ENCODE measurements at regions not wholly inside any gene's neighbourhood (a gene's known extent, or its start where the extent isn't known, plus 50 kb on each side); places are given as distances from the start of the nearest gene placed in this dataset.

DNA sequence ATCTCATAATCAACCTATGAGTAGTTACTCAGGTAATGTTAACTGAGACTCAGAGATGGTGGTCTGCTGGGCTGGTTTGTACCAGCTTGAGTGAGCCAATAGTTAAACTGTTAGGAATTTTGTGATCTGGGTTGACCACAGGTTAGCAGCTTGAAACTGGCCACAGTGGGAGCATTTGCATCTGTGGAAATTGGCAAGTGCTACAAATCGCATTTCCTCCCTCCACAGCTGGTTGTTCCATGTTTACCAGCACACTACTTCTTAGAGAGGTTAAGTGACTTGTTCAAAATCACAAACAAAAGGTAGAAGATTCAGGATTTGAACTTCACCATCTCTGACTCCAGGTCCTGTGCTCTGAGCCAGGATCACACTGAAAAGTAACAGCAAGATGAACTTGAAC is 446.9 kb upstream of the CLINT1 start:
- Mint-ChIP-seq H3K27ac (no peak overlapping the region), H3K27me3 (ENCODE audit: low read depth) (no peaks in the 10 kb centered on the region; the same call in 1 of the 2 replicates), H3K36me3 (no peaks in the 10 kb centered on the region), H3K4me1 (peaks cover 20% of the 10 kb centered on the region), H3K9me3 (peaks cover 4% of the 10 kb centered on the region; the same call in 1 of the 2 replicates), H3K4me3 (no peak overlapping the region)
- DNase-seq (ENCODE audit: low spot score), result no peak
- CTCF ChIA-PET, result interaction anchor here (0.7 kb wide), 2 partner anchors 89 to 280 kb away, joined by 3 read pairs; no protein-coding TSS in a partner anchor
- TF ChIP-seq ETV6 (CRISPR knock-in tag; IDR thresholded peaks at IDR 0.05), result no peak
- no peak for ATAC-seq
- POLR2A ChIA-PET, result no interaction called here

DNA sequence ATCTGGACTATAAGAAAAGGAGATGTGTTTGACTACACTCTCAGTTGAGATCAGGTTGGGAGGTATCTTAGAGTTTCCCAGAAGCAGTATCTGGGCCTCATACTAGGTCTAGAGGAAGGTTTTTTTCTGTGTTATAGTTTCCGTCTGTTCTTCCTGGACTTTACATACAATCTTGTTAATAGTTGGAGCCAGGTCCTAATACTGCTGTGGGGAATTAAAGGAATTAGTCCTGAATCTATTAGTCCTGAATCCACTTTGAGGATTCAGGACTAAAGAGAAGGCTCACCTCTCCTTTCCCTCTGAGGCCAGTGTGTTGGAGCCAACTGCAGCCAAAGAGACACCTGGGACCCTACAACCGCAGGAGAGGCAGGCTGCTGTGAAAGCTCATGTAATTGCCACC is 445.7 kb upstream of the CLINT1 start:
- ChIA-PET CTCF (no interaction called here), POLR2A (no interaction called here)
- no peaks in the 10 kb centered on the region; the same call in 1 of the 2 replicates for H3K27me3 Mint-ChIP-seq (ENCODE audit: low read depth)
- TF ChIP-seq JAZF1 (CRISPR knock-in tag; IDR thresholded peaks at IDR 0.05), result no peak
- no peak for TF ChIP-seq SMAD4 (CRISPR knock-in tag; IDR thresholded peaks at IDR 0.05)
- TF ChIP-seq, protein P1, sequence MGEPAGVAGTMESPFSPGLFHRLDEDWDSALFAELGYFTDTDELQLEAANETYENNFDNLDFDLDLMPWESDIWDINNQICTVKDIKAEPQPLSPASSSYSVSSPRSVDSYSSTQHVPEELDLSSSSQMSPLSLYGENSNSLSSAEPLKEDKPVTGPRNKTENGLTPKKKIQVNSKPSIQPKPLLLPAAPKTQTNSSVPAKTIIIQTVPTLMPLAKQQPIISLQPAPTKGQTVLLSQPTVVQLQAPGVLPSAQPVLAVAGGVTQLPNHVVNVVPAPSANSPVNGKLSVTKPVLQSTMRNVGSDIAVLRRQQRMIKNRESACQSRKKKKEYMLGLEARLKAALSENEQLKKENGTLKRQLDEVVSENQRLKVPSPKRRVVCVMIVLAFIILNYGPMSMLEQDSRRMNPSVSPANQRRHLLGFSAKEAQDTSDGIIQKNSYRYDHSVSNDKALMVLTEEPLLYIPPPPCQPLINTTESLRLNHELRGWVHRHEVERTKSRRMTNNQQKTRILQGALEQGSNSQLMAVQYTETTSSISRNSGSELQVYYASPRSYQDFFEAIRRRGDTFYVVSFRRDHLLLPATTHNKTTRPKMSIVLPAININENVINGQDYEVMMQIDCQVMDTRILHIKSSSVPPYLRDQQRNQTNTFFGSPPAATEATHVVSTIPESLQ (CRISPR knock-in tag; IDR thresholded peaks at IDR 0.05), result no peak
- no peaks in the 10 kb centered on the region for H3K9me3 Mint-ChIP-seq
- H3K27ac Mint-ChIP-seq, result no peak overlapping the region
- no peak for ATAC-seq
- H3K36me3 Mint-ChIP-seq, result no peaks in the 10 kb centered on the region
- DNase-seq (ENCODE audit: low spot score), result no peak
- no peak overlapping the region for H3K4me3 Mint-ChIP-seq
- H3K4me1 Mint-ChIP-seq, result peaks cover 20% of the 10 kb centered on the region

DNA sequence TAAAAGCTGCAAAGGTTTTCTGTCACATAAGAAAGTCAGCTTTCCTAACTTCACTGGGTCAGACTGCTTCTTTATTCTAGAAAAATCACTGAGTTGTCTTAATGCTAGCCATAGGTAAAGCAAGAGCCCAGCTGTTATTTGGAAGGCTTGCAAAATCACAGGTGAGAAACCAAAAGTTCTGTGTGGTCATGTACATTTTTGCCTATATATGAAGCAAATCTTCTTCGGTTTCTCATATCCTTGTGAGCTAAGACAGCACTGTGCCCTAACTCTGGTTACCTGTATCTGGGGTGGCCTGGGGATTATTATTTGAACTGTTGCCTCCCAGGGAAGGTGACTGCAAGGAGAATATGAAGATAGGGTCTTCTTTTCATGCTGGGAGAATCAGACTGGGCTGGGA is 444.9 kb upstream of the CLINT1 start:
- Mint-ChIP-seq H3K4me1 (peaks cover 20% of the 10 kb centered on the region), H3K27me3 (ENCODE audit: low read depth) (no peaks in the 10 kb centered on the region), H3K36me3 (no peaks in the 10 kb centered on the region), H3K9me3 (no peaks in the 10 kb centered on the region), H3K27ac (no peak overlapping the region), H3K4me3 (no peak overlapping the region)
- no peak for ATAC-seq
- TF ChIP-seq TCF7 (CRISPR knock-in tag; IDR thresholded peaks at IDR 0.05; ENCODE audit: low read depth) (no peak), ZNF263 (CRISPR knock-in tag; IDR thresholded peaks at IDR 0.05; ENCODE audit: low read depth) (no peak), SMAD4 (CRISPR knock-in tag; IDR thresholded peaks at IDR 0.05) (no peak), ZNF138 (CRISPR knock-in tag; conservative IDR thresholded peaks at IDR 0.05) (no peak), GTF2I (CRISPR knock-in tag; conservative IDR thresholded peaks at IDR 0.05) (no peak), HMGA2 (CRISPR knock-in tag; IDR thresholded peaks at IDR 0.05) (no peak), CREM (CRISPR knock-in tag; IDR thresholded peaks at IDR 0.05) (no peak), NFE2L1 (CRISPR knock-in tag; IDR thresholded peaks at IDR 0.05) (no peak)
- TF ChIP-seq, protein P2, sequence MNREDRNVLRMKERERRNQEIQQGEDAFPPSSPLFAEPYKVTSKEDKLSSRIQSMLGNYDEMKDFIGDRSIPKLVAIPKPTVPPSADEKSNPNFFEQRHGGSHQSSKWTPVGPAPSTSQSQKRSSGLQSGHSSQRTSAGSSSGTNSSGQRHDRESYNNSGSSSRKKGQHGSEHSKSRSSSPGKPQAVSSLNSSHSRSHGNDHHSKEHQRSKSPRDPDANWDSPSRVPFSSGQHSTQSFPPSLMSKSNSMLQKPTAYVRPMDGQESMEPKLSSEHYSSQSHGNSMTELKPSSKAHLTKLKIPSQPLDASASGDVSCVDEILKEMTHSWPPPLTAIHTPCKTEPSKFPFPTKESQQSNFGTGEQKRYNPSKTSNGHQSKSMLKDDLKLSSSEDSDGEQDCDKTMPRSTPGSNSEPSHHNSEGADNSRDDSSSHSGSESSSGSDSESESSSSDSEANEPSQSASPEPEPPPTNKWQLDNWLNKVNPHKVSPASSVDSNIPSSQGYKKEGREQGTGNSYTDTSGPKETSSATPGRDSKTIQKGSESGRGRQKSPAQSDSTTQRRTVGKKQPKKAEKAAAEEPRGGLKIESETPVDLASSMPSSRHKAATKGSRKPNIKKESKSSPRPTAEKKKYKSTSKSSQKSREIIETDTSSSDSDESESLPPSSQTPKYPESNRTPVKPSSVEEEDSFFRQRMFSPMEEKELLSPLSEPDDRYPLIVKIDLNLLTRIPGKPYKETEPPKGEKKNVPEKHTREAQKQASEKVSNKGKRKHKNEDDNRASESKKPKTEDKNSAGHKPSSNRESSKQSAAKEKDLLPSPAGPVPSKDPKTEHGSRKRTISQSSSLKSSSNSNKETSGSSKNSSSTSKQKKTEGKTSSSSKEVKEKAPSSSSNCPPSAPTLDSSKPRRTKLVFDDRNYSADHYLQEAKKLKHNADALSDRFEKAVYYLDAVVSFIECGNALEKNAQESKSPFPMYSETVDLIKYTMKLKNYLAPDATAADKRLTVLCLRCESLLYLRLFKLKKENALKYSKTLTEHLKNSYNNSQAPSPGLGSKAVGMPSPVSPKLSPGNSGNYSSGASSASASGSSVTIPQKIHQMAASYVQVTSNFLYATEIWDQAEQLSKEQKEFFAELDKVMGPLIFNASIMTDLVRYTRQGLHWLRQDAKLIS (CRISPR knock-in tag; IDR thresholded peaks at IDR 0.05; ENCODE audit: borderline replicate concordance), result no peak
- TF ChIP-seq, protein P3, sequence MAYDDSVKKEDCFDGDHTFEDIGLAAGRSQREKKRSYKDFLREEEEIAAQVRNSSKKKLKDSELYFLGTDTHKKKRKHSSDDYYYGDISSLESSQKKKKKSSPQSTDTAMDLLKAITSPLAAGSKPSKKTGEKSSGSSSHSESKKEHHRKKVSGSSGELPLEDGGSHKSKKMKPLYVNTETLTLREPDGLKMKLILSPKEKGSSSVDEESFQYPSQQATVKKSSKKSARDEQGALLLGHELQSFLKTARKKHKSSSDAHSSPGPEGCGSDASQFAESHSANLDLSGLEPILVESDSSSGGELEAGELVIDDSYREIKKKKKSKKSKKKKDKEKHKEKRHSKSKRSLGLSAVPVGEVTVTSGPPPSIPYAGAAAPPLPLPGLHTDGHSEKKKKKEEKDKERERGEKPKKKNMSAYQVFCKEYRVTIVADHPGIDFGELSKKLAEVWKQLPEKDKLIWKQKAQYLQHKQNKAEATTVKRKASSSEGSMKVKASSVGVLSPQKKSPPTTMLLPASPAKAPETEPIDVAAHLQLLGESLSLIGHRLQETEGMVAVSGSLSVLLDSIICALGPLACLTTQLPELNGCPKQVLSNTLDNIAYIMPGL (CRISPR knock-in tag; IDR thresholded peaks at IDR 0.05), result no peak
- ChIA-PET POLR2A (no interaction called here), CTCF (no interaction called here)
- DNase-seq (ENCODE audit: low spot score), result no peak

DNA sequence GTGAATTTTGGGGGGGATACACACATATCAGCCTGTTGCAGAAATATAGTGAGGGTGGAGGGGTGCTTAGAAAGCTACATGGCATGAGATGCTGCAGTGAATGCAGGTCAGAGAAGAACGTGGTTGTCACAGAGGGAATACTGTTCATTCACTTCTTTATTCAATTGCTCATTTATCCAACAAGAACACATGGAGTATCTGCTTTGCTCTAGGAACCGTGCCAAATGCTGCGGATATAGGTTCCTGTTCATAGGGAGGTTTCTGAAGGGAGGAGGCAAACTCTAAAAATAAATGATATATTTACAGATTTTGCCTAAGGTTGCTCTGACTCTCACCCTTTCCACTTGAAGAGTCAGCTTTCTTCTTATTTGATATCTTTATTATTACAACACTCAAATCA is 444.3 kb upstream of the CLINT1 start:
- no peaks in the 10 kb centered on the region for H3K27me3 Mint-ChIP-seq (ENCODE audit: low read depth)
- CTCF ChIA-PET, result no interaction called here
- ATAC-seq (no peak), DNase-seq (ENCODE audit: low spot score) (no peak)
- POLR2A ChIA-PET, result interaction anchor here (0.6 kb wide), 1 partner anchor 28 kb away, joined by 6 read pairs; no protein-coding TSS in a partner anchor
- TF ChIP-seq ZNF232 (CRISPR knock-in tag; IDR thresholded peaks at IDR 0.05) (no peak), ELF4 (CRISPR knock-in tag; IDR thresholded peaks at IDR 0.05; ENCODE audit: low read depth) (no peak)
- TF ChIP-seq, protein P4, sequence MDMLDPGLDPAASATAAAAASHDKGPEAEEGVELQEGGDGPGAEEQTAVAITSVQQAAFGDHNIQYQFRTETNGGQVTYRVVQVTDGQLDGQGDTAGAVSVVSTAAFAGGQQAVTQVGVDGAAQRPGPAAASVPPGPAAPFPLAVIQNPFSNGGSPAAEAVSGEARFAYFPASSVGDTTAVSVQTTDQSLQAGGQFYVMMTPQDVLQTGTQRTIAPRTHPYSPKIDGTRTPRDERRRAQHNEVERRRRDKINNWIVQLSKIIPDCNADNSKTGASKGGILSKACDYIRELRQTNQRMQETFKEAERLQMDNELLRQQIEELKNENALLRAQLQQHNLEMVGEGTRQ (CRISPR knock-in tag; IDR thresholded peaks at IDR 0.05), result no peak
- no peak overlapping the region for H3K4me3 Mint-ChIP-seq
- H3K36me3 Mint-ChIP-seq, result no peaks in the 10 kb centered on the region
- peaks cover 14% of the 10 kb centered on the region for H3K4me1 Mint-ChIP-seq
- no peak overlapping the region for H3K27ac Mint-ChIP-seq
- H3K9me3 Mint-ChIP-seq, result no peaks in the 10 kb centered on the region

All from WTC11 (cell line).